Neural cell (in vitro differentiated cells): ENCODE measurements at regions not wholly inside any gene's neighbourhood (a gene's known extent, or its start where the extent isn't known, plus 50 kb on each side); places are given as distances from the start of the nearest gene placed in this dataset.

Experiments
- H2AFZ ChIP-seq: fragments of 200-600, 300-800 bp; sonication (generic), shearing (Covaris generic); 2 replicates; pipeline ENCODE4 v1.6.0; 2014; ENCODE audit warnings: low read depth, mild to moderate bottlenecking, antibody characterized with exemption, low read length, moderate library complexity
- H3F3A ChIP-seq: fragments of 200-600 bp; shearing (Covaris generic); 2 replicates; pipeline ENCODE4 v1.6.1; 2016; ENCODE audit warnings: mild to moderate bottlenecking, moderate library complexity, mixed read lengths, antibody characterized with exemption, low read length; ENCODE audit not compliant: insufficient read depth, poor library complexity, severe bottlenecking
- H3K27ac ChIP-seq: fragments of 200-600, 300-800 bp; sonication (generic), shearing (Covaris generic); 2 replicates; pipeline ENCODE4 v1.5.1; 2014; ENCODE audit warnings: mild to moderate bottlenecking, low read length, moderate library complexity
- H3K27me3 ChIP-seq: fragments of 300-800, 200-600 bp; sonication (generic), shearing (Covaris generic); 2 replicates; pipeline ENCODE4 v1.6.0; 2014; ENCODE audit warnings: mild to moderate bottlenecking, low read depth, low read length, moderate library complexity; ENCODE audit not compliant: insufficient read depth
- H3K36me3 ChIP-seq: fragments of 300-800, 200-600 bp; sonication (generic), shearing (Covaris generic); 2 replicates; pipeline ENCODE4 v1.5.1; 2014; ENCODE audit warnings: mild to moderate bottlenecking, antibody characterized with exemption, low read length, moderate library complexity; ENCODE audit not compliant: insufficient read depth
- H3K4me2 ChIP-seq: fragments of 300-800, 200-600 bp; sonication (generic), shearing (Covaris generic); 2 replicates; pipeline ENCODE4 v1.6.0; 2014; ENCODE audit warnings: mild to moderate bottlenecking, low read length
- H3K4me3 ChIP-seq: fragments of 300-800, 200-600 bp; sonication (generic), shearing (Covaris generic); 2 replicates; pipeline ENCODE4 v1.5.1; 2014; ENCODE audit warnings: mild to moderate bottlenecking, low read length, moderate library complexity
- H3K79me2 ChIP-seq: fragments of 200-600 bp; shearing (Covaris generic); replicated peaks from 2 replicates; pipeline ENCODE4 v1.6.0; 2014; ENCODE audit warnings: mild to moderate bottlenecking, low read length, moderate library complexity; ENCODE audit not compliant: insufficient read depth
- H3K9ac ChIP-seq: fragments of 300-800, 200-600 bp; sonication (generic), shearing (Covaris generic); 2 replicates; pipeline ENCODE4 v1.6.1; 2016; ENCODE audit warnings: mild to moderate bottlenecking, low read length, mixed read lengths
- H3K9me2 ChIP-seq: fragments of 200-600 bp; shearing (Covaris generic); 2 replicates; pipeline ENCODE4 v1.6.1; 2016; ENCODE audit warnings: mild to moderate bottlenecking, low read length, mixed read lengths; ENCODE audit not compliant: insufficient read depth
- H3K9me3 ChIP-seq: fragments of 200-600, 300-800 bp; sonication (generic), shearing (Covaris generic); 2 replicates; pipeline ENCODE4 v1.6.1; 2016; ENCODE audit warnings: mild to moderate bottlenecking, mixed run types, low read length, moderate library complexity, mixed read lengths
- H4K20me1 ChIP-seq: fragments of 200-600 bp; shearing (Covaris generic); 2 replicates; pipeline ENCODE4 v1.6.1; 2016; ENCODE audit warnings: mild to moderate bottlenecking, mixed run types; ENCODE audit not compliant: insufficient read depth
- EP300 ChIP-seq: fragments of 450-650 bp; conservative IDR thresholded peaks from 2 replicates; pipeline ENCODE4 v1.6.1; 2014; ENCODE audit warnings: antibody characterized with exemption, mild to moderate bottlenecking, moderate library complexity; ENCODE audit not compliant: poor library complexity, severe bottlenecking
- RAD21 ChIP-seq: fragments of 450-650 bp; conservative IDR thresholded peaks from 2 replicates; pipeline ENCODE4 v1.6.1; 2014; ENCODE audit warnings: antibody characterized with exemption, mild to moderate bottlenecking, moderate library complexity
- REST ChIP-seq: IDR thresholded peaks from 2 replicates; pipeline ENCODE4 v1.6.1; 2012; ENCODE audit warnings: borderline replicate concordance
- SMC3 ChIP-seq: fragments of 450-650 bp; conservative IDR thresholded peaks from 2 replicates; pipeline ENCODE4 v1.6.1; 2014; ENCODE audit warnings: antibody characterized with exemption, mild to moderate bottlenecking, moderate library complexity; ENCODE audit not compliant: poor library complexity
- TF ChIP-seq, protein P1 (sequence below): fragments of 450-650 bp; IDR thresholded peaks from 2 replicates; pipeline ENCODE4 v1.5.1; 2014; ENCODE audit warnings: antibody characterized with exemption, mild to moderate bottlenecking, moderate library complexity; ENCODE audit not compliant: poor library complexity, severe bottlenecking

- no peak overlapping the region for H3K4me2 ChIP-seq
- H3K9ac ChIP-seq: no peak overlapping the region
- no peak overlapping the region for H3K4me3 ChIP-seq
- H2AFZ ChIP-seq: no peak overlapping the region
- no peaks in the 10 kb centered on the region for H3K79me2 ChIP-seq
- H4K20me1 ChIP-seq: no peaks in the 10 kb centered on the region
- no peaks in the 10 kb centered on the region for H3K36me3 ChIP-seq
- H3F3A ChIP-seq: no peaks in the 10 kb centered on the region
- H3K9me2 ChIP-seq: no peaks in the 10 kb centered on the region
- no peaks in the 10 kb centered on the region for H3K27me3 ChIP-seq
- TF ChIP-seq EP300: no peak
- H3K9me3 ChIP-seq: no peaks in the 10 kb centered on the region
- no peak overlapping the region for H3K27ac ChIP-seq
These were observed 71.7 kb downstream of the RPLP1 start for GRCh38 chr15:69524296-69524695.

GRCh38 chr15:69524814-69525213 lies 72.2 kb downstream of the RPLP1 start:
- Histone ChIP-seq H3K9ac (no peak overlapping the region), H3K4me3 (no peak overlapping the region)

DNA sequence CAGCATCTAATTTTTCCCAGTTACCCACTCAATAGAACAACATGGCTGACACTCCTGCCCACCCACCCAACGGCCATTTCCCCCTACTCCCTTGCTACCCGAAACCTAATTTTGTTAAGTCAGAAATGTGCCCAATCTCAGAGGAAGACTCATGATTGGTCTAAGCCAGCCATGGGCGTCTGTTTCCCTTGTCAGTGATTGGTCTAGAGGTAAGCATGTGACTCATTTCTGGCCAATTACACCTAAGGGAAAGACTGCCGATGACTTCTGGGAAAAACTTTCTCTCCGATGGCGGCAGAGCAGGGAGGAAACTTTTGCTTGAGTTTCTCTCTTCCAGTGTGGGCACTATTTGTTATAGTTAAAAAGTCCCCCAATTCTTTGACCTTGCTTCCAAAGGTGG lies 72.9 kb downstream of the RPLP1 start:
- no peaks in the 10 kb centered on the region for H3F3A ChIP-seq
- no peak overlapping the region for H2AFZ ChIP-seq
- no peaks in the 10 kb centered on the region for H3K9me2 ChIP-seq
- H3K36me3 ChIP-seq: no peaks in the 10 kb centered on the region
- TF ChIP-seq REST (no peak), EP300 (no peak)
- no peaks in the 10 kb centered on the region for H3K27me3 ChIP-seq
- no peak overlapping the region for H3K9ac ChIP-seq
- H3K4me3 ChIP-seq: no peak overlapping the region
- H3K27ac ChIP-seq: no peak overlapping the region
- H3K9me3 ChIP-seq: no peaks in the 10 kb centered on the region
- no peaks in the 10 kb centered on the region for H4K20me1 ChIP-seq
- H3K79me2 ChIP-seq: no peaks in the 10 kb centered on the region
- no peak overlapping the region for H3K4me2 ChIP-seq

More at GRCh38 chr15:69524814-69525213, 72.2 kb downstream of the RPLP1 start:
- Histone ChIP-seq H3K36me3 (no peaks in the 10 kb centered on the region), H3K79me2 (no peaks in the 10 kb centered on the region), H4K20me1 (no peaks in the 10 kb centered on the region), H3K27me3 (no peaks in the 10 kb centered on the region), H3K9me3 (no peaks in the 10 kb centered on the region), H3F3A (no peaks in the 10 kb centered on the region), H3K27ac (no peak overlapping the region), H3K9me2 (no peaks in the 10 kb centered on the region), H2AFZ (no peak overlapping the region), H3K4me2 (no peak overlapping the region)
- TF ChIP-seq, protein P1, sequence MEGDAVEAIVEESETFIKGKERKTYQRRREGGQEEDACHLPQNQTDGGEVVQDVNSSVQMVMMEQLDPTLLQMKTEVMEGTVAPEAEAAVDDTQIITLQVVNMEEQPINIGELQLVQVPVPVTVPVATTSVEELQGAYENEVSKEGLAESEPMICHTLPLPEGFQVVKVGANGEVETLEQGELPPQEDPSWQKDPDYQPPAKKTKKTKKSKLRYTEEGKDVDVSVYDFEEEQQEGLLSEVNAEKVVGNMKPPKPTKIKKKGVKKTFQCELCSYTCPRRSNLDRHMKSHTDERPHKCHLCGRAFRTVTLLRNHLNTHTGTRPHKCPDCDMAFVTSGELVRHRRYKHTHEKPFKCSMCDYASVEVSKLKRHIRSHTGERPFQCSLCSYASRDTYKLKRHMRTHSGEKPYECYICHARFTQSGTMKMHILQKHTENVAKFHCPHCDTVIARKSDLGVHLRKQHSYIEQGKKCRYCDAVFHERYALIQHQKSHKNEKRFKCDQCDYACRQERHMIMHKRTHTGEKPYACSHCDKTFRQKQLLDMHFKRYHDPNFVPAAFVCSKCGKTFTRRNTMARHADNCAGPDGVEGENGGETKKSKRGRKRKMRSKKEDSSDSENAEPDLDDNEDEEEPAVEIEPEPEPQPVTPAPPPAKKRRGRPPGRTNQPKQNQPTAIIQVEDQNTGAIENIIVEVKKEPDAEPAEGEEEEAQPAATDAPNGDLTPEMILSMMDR: no peak
- TF ChIP-seq EP300: no peak
- no peak for TF ChIP-seq SMC3
- no peak for TF ChIP-seq RAD21
